Brain microvascular endothelial cell (primary cell): ENCODE measurements at regions not wholly inside any gene's neighbourhood (a gene's known extent, or its start where the extent isn't known, plus 50 kb on each side); places are given as distances from the start of the nearest gene placed in this dataset.

ENCODE experiments used
- DNase-seq: peaks from one replicate; pipeline ENCODE4 v3.0.0-alpha.2; 2020
- H3K27ac ChIP-seq: fragments of 250-450 bp; sonication (Bioruptor Pico); 2 replicates; pipeline ENCODE4 v1.5.1; 2020; ENCODE audit warnings: mild to moderate bottlenecking, moderate library complexity
- H3K27me3 ChIP-seq: fragments of 250-450 bp; sonication (Bioruptor Pico); replicated peaks from 2 replicates; pipeline ENCODE4 v1.5.1; 2020; ENCODE audit warnings: mild to moderate bottlenecking
- H3K36me3 ChIP-seq: fragments of 250-450 bp; sonication (Bioruptor Pico); replicated peaks from 2 replicates; pipeline ENCODE4 v1.5.1; 2020; ENCODE audit warnings: mild to moderate bottlenecking
- H3K4me3 ChIP-seq: 2 replicates; pipeline ENCODE4 v1.5.1; 2011; ENCODE audit warnings: low read depth, mild to moderate bottlenecking, control low read depth, low read length, moderate library complexity
- CTCF ChIP-seq: IDR thresholded peaks from 2 replicates; pipeline ENCODE4 v1.5.1; 2011; ENCODE audit warnings: low read depth, mild to moderate bottlenecking, moderate library complexity, low read length, control low read depth, inconsistent platforms; ENCODE audit errors: missing control alignments
- in situ Hi-C: cut with HindIII; loops from 2 replicates; pipeline ENCODE4 v1.10.0; 2017; ENCODE audit warnings: low sequenced_read_pairs, low pct_ligation_motif_present

- in situ Hi-C loops, result no loop called here
- no peak for TF ChIP-seq CTCF
- Histone ChIP-seq H3K36me3 (no peaks in the 10 kb centered on the region), H3K27me3 (no peaks in the 10 kb centered on the region), H3K27ac (no peak overlapping the region), H3K4me3 (no peak overlapping the region)
- DNase-seq, result no peak
These were observed 255.8 kb upstream of the DACH1 start for GRCh38 chr13:72122661-72123255.

GRCh38 chr13:72121466-72121865 lies 254.5 kb upstream of the DACH1 start:
- DNase-seq, result no peak
- no peaks in the 10 kb centered on the region for H3K36me3 ChIP-seq
- no peak overlapping the region for H3K27ac ChIP-seq
- no peak overlapping the region for H3K4me3 ChIP-seq
- no peaks in the 10 kb centered on the region for H3K27me3 ChIP-seq
- in situ Hi-C loops, result no loop called here
- TF ChIP-seq CTCF, result no peak

- no peak for TF ChIP-seq CTCF
- H3K36me3 ChIP-seq, result no peaks in the 10 kb centered on the region
- no peaks in the 10 kb centered on the region for H3K27me3 ChIP-seq
- no peak overlapping the region for H3K27ac ChIP-seq
- in situ Hi-C loops, result no loop called here
- no peak overlapping the region for H3K4me3 ChIP-seq
- no peak for DNase-seq
These were observed 253.6 kb upstream of the DACH1 start for GRCh38 chr13:72120632-72121031.

GRCh38 chr13:72113931-72114330 lies 246.9 kb upstream of the DACH1 start:
- no peaks in the 10 kb centered on the region for H3K27me3 ChIP-seq
- H3K36me3 ChIP-seq, result no peaks in the 10 kb centered on the region
- no peak overlapping the region for H3K27ac ChIP-seq
- in situ Hi-C loops, result no loop called here
- no peak overlapping the region for H3K4me3 ChIP-seq
- DNase-seq, result no peak
- no peak for TF ChIP-seq CTCF

- in situ Hi-C loops, result no loop called here
- H3K27me3 ChIP-seq, result no peaks in the 10 kb centered on the region
These were observed 246.1 kb upstream of the DACH1 start for GRCh38 chr13:72113076-72113475.

More at GRCh38 chr13:72113076-72113475, 246.1 kb upstream of the DACH1 start:
- Histone ChIP-seq H3K4me3 (no peak overlapping the region), H3K27ac (no peak overlapping the region), H3K36me3 (no peaks in the 10 kb centered on the region)
- no peak for DNase-seq
- TF ChIP-seq CTCF, result no peak
